MM.1S (cell line): ENCODE measurements at regions not wholly inside any gene's neighbourhood (a gene's known extent, or its start where the extent isn't known, plus 50 kb on each side); places are given as distances from the start of the nearest gene placed in this dataset.

Experiments
- DNase-seq: peaks from one replicate; pipeline ENCODE4 v3.0.0-alpha.2; 2015
- H2AFZ ChIP-seq: fragments of 300-600 bp; sonication (generic); 2 replicates; pipeline ENCODE4 v1.6.0; 2016; ENCODE audit warnings: antibody characterized with exemption, low read length
- H3F3A ChIP-seq: fragments of 300-600 bp; sonication (generic); 2 replicates; pipeline ENCODE4 v1.6.1; 2016; ENCODE audit warnings: mild to moderate bottlenecking, antibody characterized with exemption, low read length, moderate library complexity, mixed read lengths; ENCODE audit not compliant: insufficient read depth
- H3K27ac ChIP-seq: fragments of 300-600 bp; sonication (generic); 2 replicates; pipeline ENCODE4 v1.5.1; 2016; ENCODE audit warnings: mild to moderate bottlenecking, low read length
- H3K27me3 ChIP-seq: fragments of 300-600 bp; sonication (generic); replicated peaks from 2 replicates; pipeline ENCODE4 v1.6.0; 2016; ENCODE audit warnings: low read length; ENCODE audit not compliant: insufficient read depth
- H3K36me3 ChIP-seq: fragments of 300-600 bp; sonication (generic); replicated peaks from 2 replicates; pipeline ENCODE4 v1.6.1; 2016; ENCODE audit warnings: mild to moderate bottlenecking, low read length, mixed read lengths; ENCODE audit not compliant: insufficient read depth
- H3K4me1 ChIP-seq: fragments of 300-600 bp; sonication (generic); 2 replicates; pipeline ENCODE4 v1.6.1; 2016; ENCODE audit warnings: low read length, mixed read lengths
- H3K4me2 ChIP-seq: fragments of 300-600 bp; sonication (generic); 2 replicates; pipeline ENCODE4 v1.6.0; 2016; ENCODE audit warnings: low read depth, low read length
- H3K4me3 ChIP-seq: fragments of 300-600 bp; sonication (generic); 2 replicates; pipeline ENCODE4 v1.5.1; 2016; ENCODE audit warnings: low read length, mixed read lengths
- H3K79me2 ChIP-seq: fragments of 300-600 bp; sonication (generic); 2 replicates; pipeline ENCODE4 v1.6.1; 2016; ENCODE audit warnings: mixed run types, low read length, mixed read lengths
- H3K9ac ChIP-seq: fragments of 300-600 bp; sonication (generic); 2 replicates; pipeline ENCODE4 v1.6.1; 2016; ENCODE audit warnings: low read length, mixed read lengths
- H3K9me2 ChIP-seq: fragments of 300-600 bp; sonication (generic); replicated peaks from 2 replicates; pipeline ENCODE4 v1.6.1; 2016; ENCODE audit warnings: mild to moderate bottlenecking, low read length, mixed read lengths; ENCODE audit not compliant: insufficient read depth
- H3K9me3 ChIP-seq: fragments of 300-600 bp; sonication (generic); replicated peaks from 2 replicates; pipeline ENCODE4 v1.6.1; 2016; ENCODE audit warnings: mild to moderate bottlenecking, low read length, mixed read lengths; ENCODE audit not compliant: insufficient read depth
- H4K20me1 ChIP-seq: fragments of 300-600 bp; sonication (generic); 2 replicates; pipeline ENCODE4 v1.6.1; 2016; ENCODE audit warnings: mild to moderate bottlenecking, low read length, moderate library complexity, mixed read lengths; ENCODE audit not compliant: insufficient read depth
- EZH2 ChIP-seq: fragments of 300-600 bp; sonication (generic); optimal IDR thresholded peaks from 2 replicates; pipeline ENCODE3; 2017; ENCODE audit warnings: low read depth, mild to moderate bottlenecking, antibody characterized with exemption, low read length, mixed read lengths
- EZH2phosphoT487 ChIP-seq: fragments of 300-600 bp; sonication (generic); IDR thresholded peaks from 2 replicates; pipeline ENCODE4 v1.6.1; 2018; ENCODE audit warnings: antibody characterized with exemption, low read length
- TF ChIP-seq, protein P1 (sequence below): fragments of 300-600 bp; sonication (generic); IDR thresholded peaks from 2 replicates; pipeline ENCODE4 v1.5.1; 2016; ENCODE audit warnings: antibody characterized with exemption, low read length, mixed read lengths

GRCh38 chr14:48714366-48714765, 871.8 kb downstream of the RPS29 start:
- Histone ChIP-seq H3K36me3 (no peaks in the 10 kb centered on the region), H3K4me3 (no peak overlapping the region), H3K4me2 (no peak overlapping the region), H3F3A (no peaks in the 10 kb centered on the region), H3K27ac (no peak overlapping the region), H2AFZ (no peak overlapping the region), H3K79me2 (no peaks in the 10 kb centered on the region), H3K27me3 (no peaks in the 10 kb centered on the region), H3K9me2 (no peaks in the 10 kb centered on the region), H3K9ac (no peak overlapping the region), H3K4me1 (no peaks in the 10 kb centered on the region), H3K9me3 (no peaks in the 10 kb centered on the region), H4K20me1 (no peaks in the 10 kb centered on the region)
- TF ChIP-seq EZH2 (no peak), EZH2phosphoT487 (no peak)
- TF ChIP-seq, protein P1, sequence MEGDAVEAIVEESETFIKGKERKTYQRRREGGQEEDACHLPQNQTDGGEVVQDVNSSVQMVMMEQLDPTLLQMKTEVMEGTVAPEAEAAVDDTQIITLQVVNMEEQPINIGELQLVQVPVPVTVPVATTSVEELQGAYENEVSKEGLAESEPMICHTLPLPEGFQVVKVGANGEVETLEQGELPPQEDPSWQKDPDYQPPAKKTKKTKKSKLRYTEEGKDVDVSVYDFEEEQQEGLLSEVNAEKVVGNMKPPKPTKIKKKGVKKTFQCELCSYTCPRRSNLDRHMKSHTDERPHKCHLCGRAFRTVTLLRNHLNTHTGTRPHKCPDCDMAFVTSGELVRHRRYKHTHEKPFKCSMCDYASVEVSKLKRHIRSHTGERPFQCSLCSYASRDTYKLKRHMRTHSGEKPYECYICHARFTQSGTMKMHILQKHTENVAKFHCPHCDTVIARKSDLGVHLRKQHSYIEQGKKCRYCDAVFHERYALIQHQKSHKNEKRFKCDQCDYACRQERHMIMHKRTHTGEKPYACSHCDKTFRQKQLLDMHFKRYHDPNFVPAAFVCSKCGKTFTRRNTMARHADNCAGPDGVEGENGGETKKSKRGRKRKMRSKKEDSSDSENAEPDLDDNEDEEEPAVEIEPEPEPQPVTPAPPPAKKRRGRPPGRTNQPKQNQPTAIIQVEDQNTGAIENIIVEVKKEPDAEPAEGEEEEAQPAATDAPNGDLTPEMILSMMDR = no peak
- no peak for DNase-seq

- TF ChIP-seq EZH2phosphoT487 (no peak), EZH2 (no peak)
- TF ChIP-seq, protein P1 = no peak
- Histone ChIP-seq H3K9me3 (no peaks in the 10 kb centered on the region), H3K36me3 (no peaks in the 10 kb centered on the region), H4K20me1 (no peaks in the 10 kb centered on the region), H3K79me2 (no peaks in the 10 kb centered on the region), H3F3A (no peaks in the 10 kb centered on the region), H3K27me3 (no peaks in the 10 kb centered on the region), H3K9ac (no peak overlapping the region), H2AFZ (no peak overlapping the region), H3K9me2 (no peaks in the 10 kb centered on the region), H3K27ac (no peak overlapping the region), H3K4me1 (no peaks in the 10 kb centered on the region), H3K4me2 (no peak overlapping the region), H3K4me3 (no peak overlapping the region)
- no peak for DNase-seq
Measured at GRCh38 chr14:48710133-48710532, 876.0 kb downstream of the RPS29 start.

GRCh38 chr14:48709277-48709785, 876.8 kb downstream of the RPS29 start:
- no peak for DNase-seq
- Histone ChIP-seq H3K27ac (no peak overlapping the region), H3K27me3 (no peaks in the 10 kb centered on the region), H3K9me3 (no peaks in the 10 kb centered on the region), H3K9ac (no peak overlapping the region), H3K79me2 (no peaks in the 10 kb centered on the region), H3K36me3 (no peaks in the 10 kb centered on the region), H3K9me2 (no peaks in the 10 kb centered on the region), H2AFZ (no peak overlapping the region), H3K4me1 (no peaks in the 10 kb centered on the region), H3K4me3 (no peak overlapping the region), H3K4me2 (no peak overlapping the region), H3F3A (no peaks in the 10 kb centered on the region), H4K20me1 (no peaks in the 10 kb centered on the region)
- TF ChIP-seq EZH2phosphoT487 = no peak
- TF ChIP-seq, protein P1 = no peak
